ENCODE measurements at regions not wholly inside any gene's neighbourhood (a gene's known extent, or its start where the extent isn't known, plus 50 kb on each side); places are given as distances from the start of the nearest gene placed in this dataset.

GRCh38 chr12:113659015-113659414 lies 187.3 kb upstream of the LHX5 start:
- no peak for DNase-seq (ENCODE audit: insufficient read length, low spot score)
- no peak for FAIRE-seq

GRCh38 chr12:113658006-113658655 lies 186.5 kb upstream of the LHX5 start:
- DNase-seq (ENCODE audit: insufficient read length, low spot score) (no peak), FAIRE-seq (no peak)

GRCh38 chr12:113655919-113656318 lies 184.2 kb upstream of the LHX5 start:
- no peak for DNase-seq (ENCODE audit: insufficient read length, low spot score)
- no peak for FAIRE-seq

DNA sequence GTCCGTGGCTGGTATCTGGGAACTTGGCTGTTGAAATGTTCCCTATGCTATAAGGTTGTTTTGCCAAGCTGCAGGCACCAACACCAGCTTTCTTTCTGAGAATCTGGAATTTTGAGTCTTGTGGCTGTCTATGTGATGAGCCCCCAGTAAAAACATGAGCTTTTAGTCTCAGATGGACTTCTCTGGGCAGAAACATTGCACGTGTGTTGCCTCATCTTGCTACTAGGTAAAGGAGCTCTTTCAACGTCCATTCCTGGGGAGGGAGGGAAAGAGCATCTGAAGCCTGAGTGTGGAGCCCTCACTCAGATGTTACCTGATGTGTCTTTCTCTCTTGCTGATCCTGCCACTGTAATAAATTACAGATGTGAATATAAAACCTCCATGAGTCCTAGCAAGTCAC lies 183.8 kb upstream of the LHX5 start:
- DNase-seq (ENCODE audit: insufficient read length, low spot score) = no peak
- FAIRE-seq = no peak

DNA sequence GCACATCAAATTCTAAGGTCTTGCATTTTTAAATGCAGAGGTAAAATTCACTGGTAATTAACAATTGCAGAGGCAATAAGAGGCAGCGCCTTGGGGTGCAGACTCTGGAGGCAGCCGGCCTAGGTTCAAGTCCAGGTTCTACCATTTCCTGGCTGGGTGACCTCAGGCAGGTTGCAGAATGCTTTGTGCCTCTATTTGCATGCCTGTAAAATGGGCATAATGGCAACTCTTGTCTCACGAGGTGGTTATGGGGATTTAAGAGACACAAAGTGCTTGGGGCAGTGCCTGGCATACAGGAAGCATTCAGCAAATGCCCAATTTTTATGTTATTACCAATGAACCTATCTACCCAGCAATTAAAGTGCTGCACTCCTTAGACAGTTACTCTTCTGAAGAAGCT lies 180.0 kb upstream of the LHX5 start:
- FAIRE-seq = no peak
- DNase-seq (ENCODE audit: insufficient read length, low spot score) = no peak

DNA sequence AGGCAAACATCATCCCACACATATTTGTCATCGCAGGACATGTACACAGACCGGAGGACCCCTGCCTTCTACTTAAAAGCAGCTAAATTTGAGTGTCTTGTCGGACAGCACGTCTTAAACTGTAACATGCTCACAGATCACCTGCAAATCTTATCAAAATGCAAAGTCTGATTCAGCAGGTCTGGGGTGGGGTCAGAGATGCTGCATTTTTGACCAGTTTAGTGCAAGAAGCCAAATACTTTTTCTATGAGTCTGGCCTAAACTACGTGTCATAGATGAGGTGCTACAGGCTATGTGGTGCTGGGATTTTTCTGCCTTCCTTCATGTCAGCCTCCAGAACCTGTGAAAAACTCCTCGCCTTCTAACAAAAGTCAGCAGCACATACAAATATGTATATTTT lies 178.8 kb upstream of the LHX5 start:
- FAIRE-seq = no peak
- DNase-seq (ENCODE audit: insufficient read length, low spot score) = no peak

DNA sequence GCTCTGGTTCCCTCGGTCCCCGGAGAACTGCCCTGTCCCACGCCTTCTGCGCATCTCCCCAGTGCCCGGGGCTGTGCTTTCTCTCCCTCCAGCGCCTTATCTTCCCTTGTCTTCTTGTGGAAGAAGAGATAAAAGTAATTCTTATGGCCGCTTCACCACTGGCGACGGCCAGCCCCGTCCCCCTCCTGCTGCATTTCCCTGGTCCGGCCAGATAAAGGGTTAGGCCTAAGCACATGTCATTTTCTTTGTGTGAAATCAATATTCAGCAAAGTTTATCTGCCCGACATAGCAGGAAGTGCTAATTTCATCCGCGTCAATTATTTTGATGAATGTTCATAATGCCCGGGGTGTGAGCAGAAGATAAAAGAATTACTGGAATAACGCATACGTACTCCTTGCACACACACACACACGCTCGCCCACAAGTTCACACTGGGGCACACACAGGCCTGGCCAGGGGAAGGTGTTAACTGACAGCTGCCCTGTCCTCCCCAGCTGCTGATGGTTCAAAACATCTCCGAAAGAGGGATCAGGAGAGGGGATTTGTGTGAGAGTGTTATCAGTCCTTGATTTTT lies 177.7 kb upstream of the LHX5 start:
- no peak for DNase-seq (ENCODE audit: insufficient read length, low spot score)

GRCh38 chr12:113647048-113647447 lies 175.4 kb upstream of the LHX5 start:
- FAIRE-seq (no peak), DNase-seq (ENCODE audit: insufficient read length, low spot score) (no peak)

More for the DNA sequence above, 177.7 kb upstream of the LHX5 start:
- no peak for FAIRE-seq

GRCh38 chr12:113645603-113646002 lies 173.9 kb upstream of the LHX5 start:
- FAIRE-seq (no peak), DNase-seq (ENCODE audit: insufficient read length, low spot score) (no peak)

DNA sequence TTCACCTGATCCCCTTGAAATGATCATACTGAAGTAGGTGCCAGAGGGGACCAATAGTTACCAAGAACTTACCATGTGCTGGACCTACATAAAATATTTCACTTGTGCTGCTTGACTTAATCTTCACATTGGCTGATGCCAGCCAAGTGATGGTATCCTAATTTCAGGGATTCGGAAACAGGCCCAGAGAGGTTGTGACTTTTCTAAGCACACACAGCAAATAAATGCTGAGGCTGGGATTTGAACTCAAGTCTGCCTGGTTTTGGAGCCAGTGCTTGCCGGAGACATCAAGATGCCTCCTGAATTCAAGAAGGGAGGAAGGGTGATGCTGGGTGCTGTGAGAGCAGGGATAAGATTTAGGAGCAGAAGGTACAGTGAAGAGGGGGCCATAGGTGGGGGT lies 173.5 kb upstream of the LHX5 start:
- FAIRE-seq (no peak), DNase-seq (ENCODE audit: insufficient read length, low spot score) (no peak)

DNA sequence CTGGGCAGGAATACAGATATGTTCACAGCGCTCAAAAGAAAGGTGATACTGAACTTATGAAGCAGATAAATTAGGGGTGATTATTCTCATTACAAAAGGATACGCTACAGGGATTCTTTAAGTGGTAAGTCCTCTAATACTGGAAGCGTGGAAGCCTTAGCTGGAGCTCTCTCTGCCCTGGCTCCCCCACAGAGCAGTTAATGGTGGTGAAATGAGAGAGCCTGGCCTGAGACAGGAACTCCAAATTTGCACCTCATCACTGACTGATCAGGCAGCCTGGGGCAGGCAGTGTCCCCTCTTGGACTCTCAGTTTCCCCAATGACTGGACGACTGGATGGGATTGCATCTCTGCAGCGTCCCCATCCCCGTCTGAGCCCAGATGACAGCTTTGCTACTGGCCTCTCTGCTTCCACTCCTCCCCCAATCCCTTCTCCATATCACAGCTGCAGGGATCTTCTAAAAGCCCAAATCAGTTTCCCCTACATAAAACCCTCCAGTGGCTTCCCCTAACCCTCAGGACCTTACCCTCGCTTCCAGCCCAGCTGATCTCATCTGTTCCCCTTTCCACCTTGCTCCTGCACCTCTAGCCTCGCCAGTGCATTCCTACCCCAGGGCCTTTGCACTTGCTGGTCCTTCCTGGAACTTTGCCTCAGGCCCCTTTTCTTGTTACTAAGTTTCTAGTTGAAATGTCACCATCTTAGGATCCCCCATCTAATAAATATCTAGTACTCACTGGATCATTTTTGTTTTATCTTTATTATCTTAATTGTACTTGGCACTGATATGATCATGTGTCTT lies 171.7 kb upstream of the LHX5 start:
- no peak for FAIRE-seq
- no peak for DNase-seq (ENCODE audit: insufficient read length, low spot score)

DNA sequence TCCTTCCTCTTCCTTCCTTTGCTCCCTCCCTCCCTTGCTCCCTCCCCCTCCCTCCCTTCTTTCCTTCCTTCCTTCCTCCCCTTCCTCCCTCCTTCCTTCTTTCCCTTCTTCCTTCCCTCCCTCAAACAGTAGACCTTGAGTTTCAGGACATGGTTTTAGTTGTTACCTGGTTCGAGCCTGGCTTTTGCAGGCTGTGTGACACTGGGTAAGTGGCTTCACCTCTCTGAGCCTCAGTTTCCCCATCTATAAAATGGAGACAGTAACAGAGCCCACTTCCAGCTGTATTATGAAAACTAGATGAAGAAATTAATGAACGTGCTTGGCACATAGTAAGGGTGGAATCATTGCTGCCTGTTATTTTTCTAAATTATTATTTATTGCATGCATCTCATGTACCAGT lies 171.0 kb upstream of the LHX5 start:
- no peak for FAIRE-seq
- DNase-seq (ENCODE audit: insufficient read length, low spot score) = no peak

DNA sequence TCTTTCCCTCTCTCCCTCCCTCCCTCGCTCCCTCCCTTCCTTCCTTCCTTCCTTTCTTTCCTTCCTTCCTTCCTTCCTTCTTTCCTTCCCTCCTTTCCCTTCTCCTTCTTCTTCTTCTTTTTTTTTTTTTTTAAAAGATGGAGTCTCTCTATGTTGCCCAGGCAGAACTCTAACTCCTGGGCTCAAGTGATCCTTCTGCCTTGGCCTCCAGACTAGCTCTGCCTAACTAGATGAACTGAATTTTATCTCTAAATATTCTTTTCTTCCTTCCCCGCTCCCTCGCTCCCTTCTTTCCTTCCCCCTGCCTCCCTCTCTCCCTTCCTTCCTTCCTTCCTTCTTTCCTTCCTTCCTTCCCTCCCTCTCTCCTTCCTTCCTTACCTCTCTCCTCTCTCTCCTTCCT lies 170.5 kb upstream of the LHX5 start:
- no peak for FAIRE-seq

DNA sequence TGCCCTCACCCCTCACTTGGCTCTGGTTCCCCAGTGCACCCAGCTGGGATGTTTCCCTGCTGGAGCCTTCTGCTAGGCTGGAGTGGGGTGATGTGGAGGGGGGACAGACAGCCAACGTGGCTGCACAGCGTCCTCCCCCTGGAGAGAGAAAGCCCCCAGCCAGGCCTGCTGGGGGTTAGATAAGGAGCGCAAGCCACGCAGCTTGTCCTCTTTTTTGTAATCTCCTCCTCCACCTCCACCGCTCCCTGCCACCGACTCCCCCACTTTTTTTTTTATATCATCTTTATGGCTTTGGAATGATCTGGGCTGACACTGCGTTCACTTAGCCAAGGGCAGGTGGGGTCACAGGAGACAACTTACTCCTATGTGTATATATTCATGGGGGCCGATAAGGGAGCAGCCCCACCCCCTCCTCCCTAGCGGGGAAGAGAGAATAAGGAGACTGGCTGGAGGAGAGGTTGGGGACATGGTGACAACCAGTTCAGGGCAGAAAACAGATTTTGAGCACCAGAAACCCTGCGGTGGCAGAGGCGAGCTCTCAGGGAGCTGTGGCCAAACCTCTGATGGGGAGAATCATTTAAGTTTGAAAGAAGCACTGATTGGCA lies 169.9 kb upstream of the LHX5 start:
- FAIRE-seq (no peak), DNase-seq (ENCODE audit: insufficient read length, low spot score) (no peak)

More for the DNA sequence above, 170.5 kb upstream of the LHX5 start:
- no peak for DNase-seq (ENCODE audit: insufficient read length, low spot score)

DNA sequence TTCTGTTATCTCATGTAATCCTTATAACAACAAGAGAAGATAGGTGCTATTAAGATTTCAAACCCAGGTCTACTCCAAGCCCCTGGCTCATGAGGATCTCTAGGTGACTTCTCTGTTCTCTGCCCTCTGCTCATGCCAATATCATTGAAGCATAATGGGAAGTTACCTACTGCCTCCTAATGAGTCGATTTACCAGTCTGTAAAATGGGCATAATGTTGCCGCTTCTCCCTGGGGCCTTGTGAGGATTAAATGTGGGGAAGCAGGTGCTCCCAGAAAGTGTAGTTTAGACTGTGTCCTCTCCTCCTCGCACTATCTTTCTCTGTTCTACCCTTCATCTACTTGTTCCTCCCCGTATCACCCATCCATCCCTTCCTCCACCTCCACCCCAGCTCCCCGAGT lies 169.2 kb upstream of the LHX5 start:
- no peak for FAIRE-seq
- DNase-seq (ENCODE audit: insufficient read length, low spot score) = no peak

DNA sequence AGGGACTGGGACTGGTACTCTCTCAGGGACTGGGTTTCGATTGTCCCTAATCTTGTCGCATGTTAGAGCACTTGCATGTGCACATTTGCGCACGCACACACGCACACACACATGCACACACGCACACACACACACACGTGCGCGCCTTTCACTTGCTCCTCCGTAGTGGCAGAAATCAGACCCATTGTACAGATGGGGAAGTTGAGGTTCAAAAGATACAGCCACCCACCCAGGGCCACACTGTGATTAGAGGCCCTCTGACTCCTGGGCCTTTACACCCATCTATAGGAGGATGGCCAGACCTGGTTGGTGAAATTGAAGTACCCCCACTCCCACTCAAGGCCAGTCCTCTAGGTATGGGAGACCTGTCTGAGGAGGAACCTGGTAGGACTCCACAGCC lies 167.8 kb upstream of the LHX5 start:
- no peak for DNase-seq (ENCODE audit: insufficient read length, low spot score)
- no peak for FAIRE-seq

- DNase-seq (ENCODE audit: insufficient read length, low spot score) (no peak), FAIRE-seq (no peak)
Measured at GRCh38 chr12:113638460-113638775, 166.7 kb upstream of the LHX5 start.

DNA sequence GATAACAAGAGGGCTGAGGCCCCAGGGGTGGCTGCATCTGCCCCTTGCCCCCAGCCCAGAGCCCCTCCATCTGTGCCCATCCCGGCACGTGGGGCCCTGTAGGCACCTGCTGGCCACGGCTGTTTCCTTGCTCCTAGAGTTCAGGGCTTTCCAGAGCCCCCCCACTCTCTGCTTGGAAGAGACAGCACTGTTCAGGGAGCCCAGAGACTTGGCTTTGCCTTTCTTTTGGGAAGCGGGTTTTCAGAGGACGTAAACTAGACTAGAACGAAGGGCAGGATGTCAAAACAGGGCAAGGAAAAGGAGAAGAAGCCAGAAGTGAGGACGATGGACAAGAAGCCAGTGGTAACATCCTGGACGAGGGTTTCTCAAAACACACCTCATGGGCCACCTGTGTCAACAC lies 163.3 kb upstream of the LHX5 start:
- FAIRE-seq (no peak), DNase-seq (ENCODE audit: insufficient read length, low spot score) (no peak)

DNA sequence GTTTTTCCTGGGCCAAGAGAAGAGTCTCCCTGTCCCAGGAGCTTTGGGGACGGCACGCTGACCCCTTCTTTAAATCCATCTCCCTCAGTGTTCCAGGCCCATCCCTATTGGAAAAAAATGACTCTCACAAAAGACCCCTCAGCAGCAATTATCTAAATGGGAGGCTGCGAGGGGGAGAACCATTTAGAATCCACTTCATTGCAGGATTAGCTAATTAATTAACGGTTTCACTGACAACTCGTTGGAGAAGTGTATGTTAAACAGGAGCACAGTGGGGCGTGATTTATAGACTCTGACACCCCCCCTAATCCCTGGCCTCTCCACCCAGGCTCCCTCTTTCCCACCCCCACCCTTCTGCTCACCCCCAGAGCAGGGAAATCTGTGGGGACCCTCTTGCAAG lies 162.8 kb upstream of the LHX5 start:
- DNase-seq (ENCODE audit: insufficient read length, low spot score) = no peak
- no peak for FAIRE-seq

DNA sequence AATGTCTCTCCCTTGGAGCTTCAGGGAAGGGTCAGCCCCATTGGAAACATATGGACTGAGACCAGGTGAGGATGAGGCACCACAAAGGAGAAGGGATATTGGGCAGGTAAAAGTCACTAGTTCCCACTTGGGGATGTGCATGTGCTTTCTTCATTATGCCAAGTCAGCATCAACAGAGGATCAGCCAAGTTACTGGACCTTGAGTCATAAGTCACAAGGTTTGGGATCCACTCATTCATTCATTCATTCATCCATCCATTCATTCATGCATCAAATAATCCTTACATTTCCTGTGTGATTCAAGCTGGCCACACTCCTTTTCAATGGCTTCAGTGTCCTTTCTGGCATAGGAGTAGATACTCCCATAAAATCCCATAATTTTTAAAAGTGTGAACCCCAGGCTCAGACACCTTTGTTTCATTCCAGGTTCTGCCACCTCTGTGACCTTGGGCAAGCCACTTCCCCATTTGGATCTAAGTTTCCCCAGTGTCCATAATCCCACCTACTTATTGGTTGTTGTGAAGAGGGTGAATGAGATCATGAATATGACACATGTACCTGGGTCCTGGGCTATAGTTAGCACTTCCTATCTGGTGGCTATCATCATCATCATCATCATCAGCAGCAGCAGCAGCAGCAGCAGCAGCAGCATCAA lies 162.1 kb upstream of the LHX5 start:
- DNase-seq (ENCODE audit: insufficient read length, low spot score) = no peak
- no peak for FAIRE-seq

DNA sequence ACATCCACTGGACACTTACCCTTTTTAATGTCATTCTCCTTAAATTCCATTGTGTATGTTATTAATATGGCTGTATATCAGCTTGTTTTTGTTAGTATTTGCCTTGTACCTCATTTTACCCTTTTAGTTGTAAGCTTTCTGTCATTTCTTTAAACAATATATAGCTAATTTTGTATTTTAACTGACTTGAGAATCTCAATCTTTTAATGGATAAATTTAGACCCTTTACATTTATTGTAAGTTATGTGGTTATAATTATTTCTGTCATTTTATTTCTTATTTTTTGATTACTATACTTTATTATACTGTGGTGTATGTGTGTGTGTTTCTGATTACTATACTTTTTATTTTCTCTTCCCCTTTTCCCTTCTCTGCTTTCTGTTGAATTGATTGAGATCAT lies 159.0 kb upstream of the LHX5 start:
- FAIRE-seq = no peak
- DNase-seq (ENCODE audit: insufficient read length, low spot score) = no peak
